ENCODE measurements at regions not wholly inside any gene's neighbourhood (a gene's known extent, or its start where the extent isn't known, plus 50 kb on each side); places are given as distances from the start of the nearest gene placed in this dataset.

GRCh38 chr9:89912605-89912953, 307.8 kb downstream of the GADD45G start:
- H3K4me1 ChIP-seq (ENCODE audit: control insufficient read depth in 1 of 2, insufficient read depth in 1 of 2, low read depth in 1 of 2, low read length in 1 of 2): no peaks in the 10 kb centered on the region
- H3K4me3 ChIP-seq (ENCODE audit: low read depth in 1 of 2, low read length in 1 of 2): no peak overlapping the region
- H3K9me3 ChIP-seq: no peaks in the 10 kb centered on the region
- no peaks in the 10 kb centered on the region for H3K27me3 ChIP-seq
- no peaks in the 10 kb centered on the region for H3K36me3 ChIP-seq
- no peak overlapping the region for H3K27ac ChIP-seq
- TF ChIP-seq, protein P1, sequence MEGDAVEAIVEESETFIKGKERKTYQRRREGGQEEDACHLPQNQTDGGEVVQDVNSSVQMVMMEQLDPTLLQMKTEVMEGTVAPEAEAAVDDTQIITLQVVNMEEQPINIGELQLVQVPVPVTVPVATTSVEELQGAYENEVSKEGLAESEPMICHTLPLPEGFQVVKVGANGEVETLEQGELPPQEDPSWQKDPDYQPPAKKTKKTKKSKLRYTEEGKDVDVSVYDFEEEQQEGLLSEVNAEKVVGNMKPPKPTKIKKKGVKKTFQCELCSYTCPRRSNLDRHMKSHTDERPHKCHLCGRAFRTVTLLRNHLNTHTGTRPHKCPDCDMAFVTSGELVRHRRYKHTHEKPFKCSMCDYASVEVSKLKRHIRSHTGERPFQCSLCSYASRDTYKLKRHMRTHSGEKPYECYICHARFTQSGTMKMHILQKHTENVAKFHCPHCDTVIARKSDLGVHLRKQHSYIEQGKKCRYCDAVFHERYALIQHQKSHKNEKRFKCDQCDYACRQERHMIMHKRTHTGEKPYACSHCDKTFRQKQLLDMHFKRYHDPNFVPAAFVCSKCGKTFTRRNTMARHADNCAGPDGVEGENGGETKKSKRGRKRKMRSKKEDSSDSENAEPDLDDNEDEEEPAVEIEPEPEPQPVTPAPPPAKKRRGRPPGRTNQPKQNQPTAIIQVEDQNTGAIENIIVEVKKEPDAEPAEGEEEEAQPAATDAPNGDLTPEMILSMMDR (IDR thresholded peaks at IDR 0.05): no peak

- no peaks in the 10 kb centered on the region for H3K36me3 ChIP-seq
- no peaks in the 10 kb centered on the region for H3K27me3 ChIP-seq
- no peaks in the 10 kb centered on the region for H3K4me1 ChIP-seq (ENCODE audit: control insufficient read depth in 1 of 2, insufficient read depth in 1 of 2, low read depth in 1 of 2, low read length in 1 of 2)
- H3K9me3 ChIP-seq: no peaks in the 10 kb centered on the region
- H3K27ac ChIP-seq: no peak overlapping the region
- no peak overlapping the region for H3K4me3 ChIP-seq (ENCODE audit: low read depth in 1 of 2, low read length in 1 of 2)
- TF ChIP-seq, protein P1 (IDR thresholded peaks at IDR 0.05): no peak
Measured at GRCh38 chr9:89915187-89915586, 310.4 kb downstream of the GADD45G start.

GRCh38 chr9:89916001-89916597, 311.3 kb downstream of the GADD45G start:
- Histone ChIP-seq H3K9me3 (no peaks in the 10 kb centered on the region), H3K36me3 (no peaks in the 10 kb centered on the region), H3K27me3 (no peaks in the 10 kb centered on the region), H3K27ac (no peak overlapping the region), H3K4me3 (ENCODE audit: low read depth in 1 of 2, low read length in 1 of 2) (no peak overlapping the region), H3K4me1 (ENCODE audit: control insufficient read depth in 1 of 2, insufficient read depth in 1 of 2, low read depth in 1 of 2, low read length in 1 of 2) (no peaks in the 10 kb centered on the region)
- TF ChIP-seq, protein P1 (IDR thresholded peaks at IDR 0.05): no peak

DNA sequence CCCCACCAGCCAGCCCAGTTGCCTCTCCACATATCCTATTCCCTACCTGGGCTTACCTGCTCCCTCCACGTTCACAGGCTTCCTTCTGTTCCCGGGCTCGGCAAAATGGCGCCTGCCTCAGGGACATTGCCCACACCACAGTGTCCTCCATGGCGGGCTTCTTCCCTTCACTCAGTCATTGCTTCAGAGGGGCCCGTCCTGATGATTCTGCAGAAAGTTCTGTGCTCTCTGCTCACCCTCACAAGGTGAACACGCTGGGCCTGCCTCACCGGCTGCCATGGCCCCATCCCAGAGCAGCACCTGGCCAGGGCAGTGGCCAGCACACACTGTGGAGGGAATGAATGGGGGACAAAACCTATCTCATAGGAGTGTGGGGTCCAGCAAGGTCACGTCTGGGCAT, 313.0 kb downstream of the GADD45G start:
- H3K4me3 ChIP-seq (ENCODE audit: low read depth in 1 of 2, low read length in 1 of 2): no peak overlapping the region
- no peaks in the 10 kb centered on the region for H3K36me3 ChIP-seq
- H3K9me3 ChIP-seq: no peaks in the 10 kb centered on the region
- H3K27me3 ChIP-seq: no peaks in the 10 kb centered on the region
- TF ChIP-seq, protein P1 (IDR thresholded peaks at IDR 0.05): no peak
- H3K4me1 ChIP-seq (ENCODE audit: control insufficient read depth in 1 of 2, insufficient read depth in 1 of 2, low read depth in 1 of 2, low read length in 1 of 2): no peaks in the 10 kb centered on the region
- H3K27ac ChIP-seq: no peak overlapping the region

DNA sequence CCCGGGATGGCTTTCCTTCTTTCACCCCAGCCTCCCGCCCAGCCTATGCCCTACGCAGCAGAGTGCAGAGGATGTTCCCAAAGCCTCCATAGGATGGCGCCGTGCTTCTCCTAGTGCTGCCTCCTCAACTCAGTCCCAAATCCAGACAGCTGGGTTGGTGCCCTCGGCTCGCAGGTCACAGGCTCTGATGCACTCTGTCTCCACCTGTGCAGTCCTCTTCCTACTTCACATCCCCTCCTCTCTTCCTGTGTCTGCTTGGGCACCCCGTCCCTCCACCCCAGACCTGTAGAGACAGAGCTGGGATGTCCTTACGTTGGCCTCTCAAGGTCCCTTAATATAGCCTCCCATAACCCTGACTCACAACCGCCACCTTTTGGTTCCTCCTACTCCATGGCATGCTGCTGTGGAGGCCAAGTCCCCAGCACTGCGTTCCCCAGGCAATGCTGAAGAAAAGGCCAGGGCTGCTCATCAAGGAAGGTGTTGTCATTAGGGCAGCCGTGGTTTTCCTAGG, 314.4 kb downstream of the GADD45G start:
- no peaks in the 10 kb centered on the region for H3K4me1 ChIP-seq (ENCODE audit: control insufficient read depth in 1 of 2, insufficient read depth in 1 of 2, low read depth in 1 of 2, low read length in 1 of 2)

More for the DNA sequence above, 314.4 kb downstream of the GADD45G start:
- Histone ChIP-seq H3K9me3 (no peaks in the 10 kb centered on the region), H3K36me3 (no peaks in the 10 kb centered on the region), H3K27ac (no peak overlapping the region), H3K4me3 (ENCODE audit: low read depth in 1 of 2, low read length in 1 of 2) (no peak overlapping the region), H3K27me3 (no peaks in the 10 kb centered on the region)
- TF ChIP-seq, protein P1 (IDR thresholded peaks at IDR 0.05): no peak

Measured in neutrophil (primary cell).